MM.1S (cell line): ENCODE measurements at regions not wholly inside any gene's neighbourhood (a gene's known extent, or its start where the extent isn't known, plus 50 kb on each side); places are given as distances from the start of the nearest gene placed in this dataset.

Experiments
- DNase-seq: peaks from one replicate; pipeline ENCODE4 v3.0.0-alpha.2; 2015
- H2AFZ ChIP-seq: fragments of 300-600 bp; sonication (generic); 2 replicates; pipeline ENCODE4 v1.6.0; 2016; ENCODE audit warnings: antibody characterized with exemption, low read length
- H3F3A ChIP-seq: fragments of 300-600 bp; sonication (generic); 2 replicates; pipeline ENCODE4 v1.6.1; 2016; ENCODE audit warnings: mild to moderate bottlenecking, antibody characterized with exemption, low read length, moderate library complexity, mixed read lengths; ENCODE audit not compliant: insufficient read depth
- H3K27ac ChIP-seq: fragments of 300-600 bp; sonication (generic); 2 replicates; pipeline ENCODE4 v1.5.1; 2016; ENCODE audit warnings: mild to moderate bottlenecking, low read length
- H3K27me3 ChIP-seq: fragments of 300-600 bp; sonication (generic); replicated peaks from 2 replicates; pipeline ENCODE4 v1.6.0; 2016; ENCODE audit warnings: low read length; ENCODE audit not compliant: insufficient read depth
- H3K36me3 ChIP-seq: fragments of 300-600 bp; sonication (generic); replicated peaks from 2 replicates; pipeline ENCODE4 v1.6.1; 2016; ENCODE audit warnings: mild to moderate bottlenecking, low read length, mixed read lengths; ENCODE audit not compliant: insufficient read depth
- H3K4me1 ChIP-seq: fragments of 300-600 bp; sonication (generic); 2 replicates; pipeline ENCODE4 v1.6.1; 2016; ENCODE audit warnings: low read length, mixed read lengths
- H3K4me2 ChIP-seq: fragments of 300-600 bp; sonication (generic); 2 replicates; pipeline ENCODE4 v1.6.0; 2016; ENCODE audit warnings: low read depth, low read length
- H3K4me3 ChIP-seq: fragments of 300-600 bp; sonication (generic); 2 replicates; pipeline ENCODE4 v1.5.1; 2016; ENCODE audit warnings: low read length, mixed read lengths
- H3K79me2 ChIP-seq: fragments of 300-600 bp; sonication (generic); 2 replicates; pipeline ENCODE4 v1.6.1; 2016; ENCODE audit warnings: mixed run types, low read length, mixed read lengths
- H3K9ac ChIP-seq: fragments of 300-600 bp; sonication (generic); 2 replicates; pipeline ENCODE4 v1.6.1; 2016; ENCODE audit warnings: low read length, mixed read lengths
- H3K9me2 ChIP-seq: fragments of 300-600 bp; sonication (generic); replicated peaks from 2 replicates; pipeline ENCODE4 v1.6.1; 2016; ENCODE audit warnings: mild to moderate bottlenecking, low read length, mixed read lengths; ENCODE audit not compliant: insufficient read depth
- H3K9me3 ChIP-seq: fragments of 300-600 bp; sonication (generic); replicated peaks from 2 replicates; pipeline ENCODE4 v1.6.1; 2016; ENCODE audit warnings: mild to moderate bottlenecking, low read length, mixed read lengths; ENCODE audit not compliant: insufficient read depth
- H4K20me1 ChIP-seq: fragments of 300-600 bp; sonication (generic); 2 replicates; pipeline ENCODE4 v1.6.1; 2016; ENCODE audit warnings: mild to moderate bottlenecking, low read length, moderate library complexity, mixed read lengths; ENCODE audit not compliant: insufficient read depth
- CTCF ChIP-seq: fragments of 300-600 bp; sonication (generic); IDR thresholded peaks from 2 replicates; pipeline ENCODE4 v1.5.1; 2016; ENCODE audit warnings: antibody characterized with exemption, low read length, mixed read lengths
- EZH2 ChIP-seq: fragments of 300-600 bp; sonication (generic); optimal IDR thresholded peaks from 2 replicates; pipeline ENCODE3; 2017; ENCODE audit warnings: low read depth, mild to moderate bottlenecking, antibody characterized with exemption, low read length, mixed read lengths
- EZH2phosphoT487 ChIP-seq: fragments of 300-600 bp; sonication (generic); IDR thresholded peaks from 2 replicates; pipeline ENCODE4 v1.6.1; 2018; ENCODE audit warnings: antibody characterized with exemption, low read length

- TF ChIP-seq EZH2 (no peak), CTCF (no peak), EZH2phosphoT487 (no peak)
- no peak overlapping the region for H3K27ac ChIP-seq
- no peaks in the 10 kb centered on the region for H3F3A ChIP-seq
- H4K20me1 ChIP-seq = no peaks in the 10 kb centered on the region
- peaks cover 54% of the 10 kb centered on the region for H3K27me3 ChIP-seq
- H3K79me2 ChIP-seq = no peaks in the 10 kb centered on the region
- H3K4me1 ChIP-seq = no peaks in the 10 kb centered on the region
- H3K9me2 ChIP-seq = no peaks in the 10 kb centered on the region
- no peak overlapping the region for H3K4me2 ChIP-seq
- no peak for DNase-seq
- H3K9me3 ChIP-seq = no peaks in the 10 kb centered on the region
- no peak overlapping the region for H3K4me3 ChIP-seq
- H3K36me3 ChIP-seq = no peaks in the 10 kb centered on the region
- H3K9ac ChIP-seq = no peak overlapping the region
- no peak overlapping the region for H2AFZ ChIP-seq
These were observed 163.8 kb upstream of the MVB12B start for GRCh38 chr9:126162611-126163381.

GRCh38 chr9:126164796-126165525 lies 161.7 kb upstream of the MVB12B start:
- Histone ChIP-seq H3K27ac (no peak overlapping the region), H3K27me3 (peaks cover 52% of the 10 kb centered on the region), H3F3A (no peaks in the 10 kb centered on the region), H3K4me1 (no peaks in the 10 kb centered on the region), H3K36me3 (no peaks in the 10 kb centered on the region), H3K79me2 (no peaks in the 10 kb centered on the region), H3K4me3 (no peak overlapping the region), H3K4me2 (no peak overlapping the region), H3K9me3 (no peaks in the 10 kb centered on the region), H4K20me1 (no peaks in the 10 kb centered on the region), H3K9ac (no peak overlapping the region), H2AFZ (no peak overlapping the region), H3K9me2 (no peaks in the 10 kb centered on the region)
- no peak for TF ChIP-seq EZH2phosphoT487
- TF ChIP-seq CTCF = no peak
- no peak for TF ChIP-seq EZH2
- DNase-seq = no peak

DNA sequence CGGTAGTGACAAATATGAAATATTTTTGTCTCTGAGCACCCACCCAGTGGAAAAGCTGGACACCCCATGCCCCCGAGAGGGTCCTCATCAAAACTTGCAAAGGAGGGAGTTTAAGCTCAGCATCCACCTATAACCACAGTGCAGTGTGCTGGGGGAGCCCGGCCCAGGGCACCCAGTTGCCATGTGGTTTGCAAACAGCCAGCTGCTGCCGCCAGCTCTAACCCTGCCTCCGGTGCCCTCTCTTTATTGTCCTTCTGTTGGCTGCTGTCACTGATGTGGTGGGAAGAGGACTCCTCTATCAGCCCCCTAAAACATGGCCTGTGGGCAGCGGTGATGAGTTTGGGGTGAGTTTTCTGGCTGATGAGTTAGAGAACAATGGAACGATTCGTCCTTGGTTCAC lies 160.9 kb upstream of the MVB12B start:
- Histone ChIP-seq H3K27me3 (peaks cover 54% of the 10 kb centered on the region), H3K36me3 (no peaks in the 10 kb centered on the region), H3K79me2 (no peaks in the 10 kb centered on the region), H3K9me2 (no peaks in the 10 kb centered on the region), H4K20me1 (no peaks in the 10 kb centered on the region), H3K4me3 (no peak overlapping the region), H3K9me3 (no peaks in the 10 kb centered on the region), H3F3A (no peaks in the 10 kb centered on the region), H3K9ac (no peak overlapping the region), H3K27ac (no peak overlapping the region), H3K4me2 (no peak overlapping the region), H2AFZ (no peak overlapping the region), H3K4me1 (no peaks in the 10 kb centered on the region)
- no peak for TF ChIP-seq EZH2
- TF ChIP-seq EZH2phosphoT487 = no peak
- no peak for TF ChIP-seq CTCF
- no peak for DNase-seq
